ENCODE measurements at regions not wholly inside any gene's neighbourhood (a gene's known extent, or its start where the extent isn't known, plus 50 kb on each side); places are given as distances from the start of the nearest gene placed in this dataset.
"Not testable (repeated sequence)": the region's sequence is repeated elsewhere in the genome, so short reads cannot be mapped to it uniquely, and the experiment has no call there.

GRCh38 chr4:60938181-60938580, 261.9 kb upstream of the ADGRL3 start:
- in situ Hi-C loops (cut with HindIII; ENCODE audit: low pct_unique_long_range_greater_than_20kb, low sequenced_read_pairs), result no loop called here
- DNase-seq (ENCODE audit: low read depth), result no peak

GRCh38 chr4:60938621-60939020, 261.5 kb upstream of the ADGRL3 start:
- in situ Hi-C loops (cut with HindIII; ENCODE audit: low pct_unique_long_range_greater_than_20kb, low sequenced_read_pairs), result no loop called here
- DNase-seq (ENCODE audit: low read depth), result no peak

GRCh38 chr4:60944060-60944459, 256.1 kb upstream of the ADGRL3 start:
- in situ Hi-C loops (cut with HindIII; ENCODE audit: low pct_unique_long_range_greater_than_20kb, low sequenced_read_pairs), result no loop called here
- DNase-seq (ENCODE audit: low read depth), result no peak

- in situ Hi-C loops (cut with HindIII; ENCODE audit: low pct_unique_long_range_greater_than_20kb, low sequenced_read_pairs), result no loop called here
- no peak for DNase-seq (ENCODE audit: low read depth)
Observed at GRCh38 chr4:60945641-60946040, 254.5 kb upstream of the ADGRL3 start.

GRCh38 chr4:60948008-60948407, 252.1 kb upstream of the ADGRL3 start:
- in situ Hi-C loops (cut with HindIII; ENCODE audit: low pct_unique_long_range_greater_than_20kb, low sequenced_read_pairs), result no loop called here
- DNase-seq (ENCODE audit: low read depth), result no peak

GRCh38 chr4:60952921-60953320, 247.2 kb upstream of the ADGRL3 start:
- DNase-seq (ENCODE audit: low read depth), result no peak
- in situ Hi-C loops (cut with HindIII; ENCODE audit: low pct_unique_long_range_greater_than_20kb, low sequenced_read_pairs), result no loop called here

GRCh38 chr4:60953826-60954225, 246.3 kb upstream of the ADGRL3 start:
- no peak for DNase-seq (ENCODE audit: low read depth)
- in situ Hi-C loops (cut with HindIII; ENCODE audit: low pct_unique_long_range_greater_than_20kb, low sequenced_read_pairs), result no loop called here

GRCh38 chr4:60962286-60962685, 237.8 kb upstream of the ADGRL3 start:
- no peak for DNase-seq (ENCODE audit: low read depth)
- in situ Hi-C loops (cut with HindIII; ENCODE audit: low pct_unique_long_range_greater_than_20kb, low sequenced_read_pairs), result no loop called here

GRCh38 chr4:60981534-60981933, 218.6 kb upstream of the ADGRL3 start:
- no peak for DNase-seq (ENCODE audit: low read depth)
- in situ Hi-C loops (cut with HindIII; ENCODE audit: low pct_unique_long_range_greater_than_20kb, low sequenced_read_pairs), result no loop called here

GRCh38 chr4:60989141-60989540, 211.0 kb upstream of the ADGRL3 start:
- in situ Hi-C loops (cut with HindIII; ENCODE audit: low pct_unique_long_range_greater_than_20kb, low sequenced_read_pairs), result no loop called here
- no peak for DNase-seq (ENCODE audit: low read depth)

- no peak for DNase-seq (ENCODE audit: low read depth)
- in situ Hi-C loops (cut with HindIII; ENCODE audit: low pct_unique_long_range_greater_than_20kb, low sequenced_read_pairs), result no loop called here
Observed at GRCh38 chr4:60992037-60992436, 208.1 kb upstream of the ADGRL3 start.

GRCh38 chr4:61003301-61003700, 196.8 kb upstream of the ADGRL3 start:
- in situ Hi-C loops (cut with HindIII; ENCODE audit: low pct_unique_long_range_greater_than_20kb, low sequenced_read_pairs), result no loop called here
- DNase-seq (ENCODE audit: low read depth), result no peak

GRCh38 chr4:61004651-61005170, 195.4 kb upstream of the ADGRL3 start:
- in situ Hi-C loops (cut with HindIII; ENCODE audit: low pct_unique_long_range_greater_than_20kb, low sequenced_read_pairs), result no loop called here
- no peak for DNase-seq (ENCODE audit: low read depth)

- no peak for DNase-seq (ENCODE audit: low read depth)
- in situ Hi-C loops (cut with HindIII; ENCODE audit: low pct_unique_long_range_greater_than_20kb, low sequenced_read_pairs), result no loop called here
Observed at GRCh38 chr4:61011051-61011450, 189.1 kb upstream of the ADGRL3 start.

- DNase-seq (ENCODE audit: low read depth); in situ Hi-C loops (cut with HindIII; ENCODE audit: low pct_unique_long_range_greater_than_20kb, low sequenced_read_pairs): not testable (repeated sequence)
Observed at GRCh38 chr4:61011936-61012335, 188.2 kb upstream of the ADGRL3 start.

- in situ Hi-C loops (cut with HindIII; ENCODE audit: low pct_unique_long_range_greater_than_20kb, low sequenced_read_pairs), result no loop called here
- DNase-seq (ENCODE audit: low read depth), result no peak
Observed at GRCh38 chr4:61024610-61025009, 175.5 kb upstream of the ADGRL3 start.

- no peak for DNase-seq (ENCODE audit: low read depth)
- in situ Hi-C loops (cut with HindIII; ENCODE audit: low pct_unique_long_range_greater_than_20kb, low sequenced_read_pairs), result no loop called here
Observed at GRCh38 chr4:61027939-61028338, 172.2 kb upstream of the ADGRL3 start.

GRCh38 chr4:61036071-61036684, 163.9 kb upstream of the ADGRL3 start:
- in situ Hi-C loops (cut with HindIII; ENCODE audit: low pct_unique_long_range_greater_than_20kb, low sequenced_read_pairs), result no loop called here
- DNase-seq (ENCODE audit: low read depth), result no peak

- no peak for DNase-seq (ENCODE audit: low read depth)
- in situ Hi-C loops (cut with HindIII; ENCODE audit: low pct_unique_long_range_greater_than_20kb, low sequenced_read_pairs), result no loop called here
Observed at GRCh38 chr4:61041527-61041926, 158.6 kb upstream of the ADGRL3 start.

GRCh38 chr4:61044837-61045236, 155.3 kb upstream of the ADGRL3 start:
- DNase-seq (ENCODE audit: low read depth), result no peak
- in situ Hi-C loops (cut with HindIII; ENCODE audit: low pct_unique_long_range_greater_than_20kb, low sequenced_read_pairs), result no loop called here

Data from Caki2 (cell line).